D721Med (cell line): ENCODE measurements at regions not wholly inside any gene's neighbourhood (a gene's known extent, or its start where the extent isn't known, plus 50 kb on each side); places are given as distances from the start of the nearest gene placed in this dataset.
"Not testable (repeated sequence)": the region's sequence is repeated elsewhere in the genome, so short reads cannot be mapped to it uniquely, and the experiment has no call there.

Experiments used
- DNase-seq: peaks from one replicate; pipeline ENCODE4 v3.0.0; 2011; ENCODE audit warnings: low spot score; ENCODE audit not compliant: insufficient read length
- FAIRE-seq: peaks from 2 replicates; lab custom pipeline; 2011; peaks lifted over from hg19 to GRCh38; lab: Jason Lieb, UNC
- CTCF ChIP-seq: IDR thresholded peaks from 2 replicates; pipeline ENCODE4 v1.5.1; 2012; ENCODE audit warnings: mild to moderate bottlenecking, control low read depth; ENCODE audit not compliant: insufficient read depth; ENCODE audit errors: missing control alignments

- no peak for TF ChIP-seq CTCF
- DNase-seq (no peak), FAIRE-seq (no peak)
These were observed 299.8 kb upstream of the NOX3 start for GRCh38 chr6:155755452-155755851.

GRCh38 chr6:155748778-155749177 lies 293.1 kb upstream of the NOX3 start:
- FAIRE-seq, DNase-seq: not testable (repeated sequence)

GRCh38 chr6:155747491-155747890 lies 291.9 kb upstream of the NOX3 start:
- no peak for FAIRE-seq
- TF ChIP-seq CTCF: no peak
- DNase-seq: no peak

GRCh38 chr6:155740781-155741399 lies 285.3 kb upstream of the NOX3 start:
- TF ChIP-seq CTCF: no peak
- FAIRE-seq: no peak
- no peak for DNase-seq

- no peak for DNase-seq
- FAIRE-seq: no peak
- no peak for TF ChIP-seq CTCF
These were observed 283.0 kb upstream of the NOX3 start for GRCh38 chr6:155738602-155739105.

GRCh38 chr6:155717374-155717773 lies 261.7 kb upstream of the NOX3 start:
- DNase-seq (no peak), FAIRE-seq (no peak)

GRCh38 chr6:155710704-155711103 lies 255.1 kb upstream of the NOX3 start:
- no peak for TF ChIP-seq CTCF
- DNase-seq: no peak
- FAIRE-seq: peak; percentile 11

More at GRCh38 chr6:155717374-155717773, 261.7 kb upstream of the NOX3 start:
- no peak for TF ChIP-seq CTCF

- no peak for FAIRE-seq
- no peak for DNase-seq
- no peak for TF ChIP-seq CTCF
These were observed 253.6 kb upstream of the NOX3 start for GRCh38 chr6:155709262-155709661.
